ENCODE measurements at regions not wholly inside any gene's neighbourhood (a gene's known extent, or its start where the extent isn't known, plus 50 kb on each side); places are given as distances from the start of the nearest gene placed in this dataset.

GRCh38 chr18:37661061-37661460 lies 95.5 kb upstream of the CELF4 start:
- TF ChIP-seq CTCF (IDR thresholded peaks at IDR 0.05; ENCODE audit: extremely low read depth in 1 of 2, insufficient read depth in 1 of 2, low read depth in 1 of 2, low read length in 2 of 2) (no peak), POLR2A (IDR thresholded peaks at IDR 0.05; ENCODE audit: low read depth, low read length) (no peak), POLR2AphosphoS5 (IDR thresholded peaks at IDR 0.05; ENCODE audit: insufficient read depth, low read depth, low read length) (no peak), EZH2 (IDR thresholded peaks at IDR 0.05; ENCODE audit: borderline replicate concordance, low read depth, low read length, severe bottlenecking) (no peak), GATA2 (IDR thresholded peaks at IDR 0.05; ENCODE audit: insufficient read depth, insufficient read length, low read depth, low read length) (no peak)

All from endothelial cell of umbilical vein (primary cell).